ENCODE measurements at regions not wholly inside any gene's neighbourhood (a gene's known extent, or its start where the extent isn't known, plus 50 kb on each side); places are given as distances from the start of the nearest gene placed in this dataset.

GRCh38 chr10:2798336-2799022, 268.9 kb upstream of the PFKP start:
- H3K27me3 ChIP-seq: no peaks in the 10 kb centered on the region

GRCh38 chr10:2791774-2792443, 275.4 kb upstream of the PFKP start:
- Histone ChIP-seq H3K9me3 (no peaks in the 10 kb centered on the region), H3K4me3 (no peak overlapping the region), H3K36me3 (no peaks in the 10 kb centered on the region), H3K27ac (no peak overlapping the region), H3K27me3 (no peaks in the 10 kb centered on the region), H3K4me1 (no peaks in the 10 kb centered on the region)
- no peak for DNase-seq (ENCODE audit: low spot score in 2 of 2)
- WGBS: 71% methylated on average over 3 of the region's 3 CpGs
- TF ChIP-seq POLR2A (IDR thresholded peaks at IDR 0.05) (no peak), POLR2AphosphoS5 (IDR thresholded peaks at IDR 0.05) (no peak), EP300 (IDR thresholded peaks at IDR 0.05) (no peak)

More at GRCh38 chr10:2798336-2799022, 268.9 kb upstream of the PFKP start:
- H3K4me1 ChIP-seq: no peaks in the 10 kb centered on the region
- H3K9me3 ChIP-seq: no peaks in the 10 kb centered on the region
- TF ChIP-seq EP300 (IDR thresholded peaks at IDR 0.05) (no peak), POLR2AphosphoS5 (IDR thresholded peaks at IDR 0.05) (no peak), POLR2A (IDR thresholded peaks at IDR 0.05) (no peak), CTCF (IDR thresholded peaks at IDR 0.05) (no peak)
- 52% methylated on average over 4 of the region's 4 CpGs for WGBS
- H3K27ac ChIP-seq: no peak overlapping the region
- no peak for DNase-seq (ENCODE audit: low spot score in 2 of 2)
- no peaks in the 10 kb centered on the region for H3K36me3 ChIP-seq
- H3K4me3 ChIP-seq: no peak overlapping the region

GRCh38 chr10:2790396-2791188, 276.8 kb upstream of the PFKP start:
- H3K27me3 ChIP-seq: no peaks in the 10 kb centered on the region
- no peak overlapping the region for H3K4me3 ChIP-seq
- H3K36me3 ChIP-seq: no peaks in the 10 kb centered on the region
- WGBS: 85% methylated on average over 15 of the region's 15 CpGs
- TF ChIP-seq POLR2A (IDR thresholded peaks at IDR 0.05) (no peak), CTCF (IDR thresholded peaks at IDR 0.05) (no peak), POLR2AphosphoS5 (IDR thresholded peaks at IDR 0.05) (no peak), EP300 (IDR thresholded peaks at IDR 0.05) (no peak)
- no peak overlapping the region for H3K27ac ChIP-seq
- DNase-seq (ENCODE audit: low spot score in 2 of 2): no peak
- no peaks in the 10 kb centered on the region for H3K9me3 ChIP-seq
- no peaks in the 10 kb centered on the region for H3K4me1 ChIP-seq

- DNase-seq (ENCODE audit: low spot score in 2 of 2): no peak
- H3K4me3 ChIP-seq: no peak overlapping the region
- H3K27ac ChIP-seq: no peak overlapping the region
- peaks cover 5% of the 10 kb centered on the region for H3K27me3 ChIP-seq
- no peaks in the 10 kb centered on the region for H3K9me3 ChIP-seq
- TF ChIP-seq POLR2AphosphoS5 (IDR thresholded peaks at IDR 0.05) (no peak), POLR2A (IDR thresholded peaks at IDR 0.05) (no peak), EP300 (IDR thresholded peaks at IDR 0.05) (no peak), CTCF (IDR thresholded peaks at IDR 0.05) (no peak)
- no peaks in the 10 kb centered on the region for H3K36me3 ChIP-seq
- 87% methylated on average over 5 of the region's 5 CpGs for WGBS
- H3K4me1 ChIP-seq: no peaks in the 10 kb centered on the region
Measured at GRCh38 chr10:2786251-2786650, 281.1 kb upstream of the PFKP start.

- Histone ChIP-seq H3K36me3 (no peaks in the 10 kb centered on the region), H3K4me1 (no peaks in the 10 kb centered on the region), H3K27ac (no peak overlapping the region), H3K4me3 (no peak overlapping the region), H3K27me3 (peaks cover 5% of the 10 kb centered on the region), H3K9me3 (peaks cover 2% of the 10 kb centered on the region)
- no peak for DNase-seq (ENCODE audit: low spot score in 2 of 2)
- 86% methylated on average over 7 of the region's 7 CpGs for WGBS
- TF ChIP-seq POLR2AphosphoS5 (IDR thresholded peaks at IDR 0.05): no peak
- no peak for TF ChIP-seq CTCF (IDR thresholded peaks at IDR 0.05)
- no peak for TF ChIP-seq POLR2A (IDR thresholded peaks at IDR 0.05)
- TF ChIP-seq EP300 (IDR thresholded peaks at IDR 0.05): no peak
Measured at GRCh38 chr10:2784766-2785165, 282.6 kb upstream of the PFKP start.

Data from suprapubic skin (tissue), 4 donors.